HepG2 (cell line): ENCODE measurements at regions not wholly inside any gene's neighbourhood (a gene's known extent, or its start where the extent isn't known, plus 50 kb on each side); places are given as distances from the start of the nearest gene placed in this dataset.
"Not testable (repeated sequence)": the region's sequence is repeated elsewhere in the genome, so short reads cannot be mapped to it uniquely, and the experiment has no call there.

Experiments
- ATAC-seq: fragments of 200-7000 bp; cut with Tn5 transposase; 3 replicates; pipeline ENCODE4 v1.9.1; 2020; ENCODE audit warnings: mild to moderate bottlenecking, moderate library complexity
- BruUV-seq: library from RNA; stranded (reverse); fragments of 400-500 nt; replicated peaks from 2 replicates; lab custom pipeline; 2021; lab: Mats Ljungman, UMichigan
- CTCF ChIA-PET: fragments of 300-600 bp; formaldehyde crosslinking; extraction: SDS; loops from one replicate; lab custom pipeline; 2021; ENCODE audit warnings: low total read pairs, inconsistent platforms, low intra/inter-chr PET ratio; lab: Yijun Ruan, JAX
- POLR2A ChIA-PET: fragments of 350-600 bp; sonication (Branson Sonifier 250); formaldehyde crosslinking; loops from one replicate; lab custom pipeline; 2020; ENCODE audit warnings: antibody characterized with exemption, inconsistent platforms; lab: Yijun Ruan, JAX
- DNase-seq: peaks from one replicate; pipeline ENCODE4 v3.0.0-alpha.2; 2015; ENCODE audit warnings: low spot score
- FAIRE-seq: peaks from 3 replicates; lab custom pipeline; 2011; peaks lifted over from hg19 to GRCh38; lab: Jason Lieb, UNC
- H2AFZ ChIP-seq: one replicate; pipeline ENCODE4 v1.6.1; 2011; ENCODE audit warnings: low read length, inconsistent platforms
- H3K27ac ChIP-seq: fragments of 300-600 bp; 3 replicates; pipeline ENCODE4 v1.8.0; 2011; ENCODE audit warnings: mixed run types, mild to moderate bottlenecking, mixed read lengths, low read length, inconsistent platforms; ENCODE audit not compliant: insufficient read depth; ENCODE audit errors: extremely low read length
- H3K27me3 ChIP-seq, 2 experiments: fragments of 200-600 bp in 1 of 2; 2 replicates in 1 of 2; 3 replicates in 1 of 2; pipeline versions ENCODE4 v1.6.0 to v1.8.0; 2011; ENCODE audit warnings: low read length in 2 of 2, mild to moderate bottlenecking in 2 of 2, moderate library complexity in 2 of 2, inconsistent platforms in 1 of 2; ENCODE audit not compliant: insufficient read depth in 2 of 2, control insufficient read depth in 1 of 2
- H3K36me3 ChIP-seq, 2 experiments: fragments of 200-600 bp in 1 of 2; replicated peaks in 1 of 2; 2 replicates in 1 of 2; 3 replicates in 1 of 2; pipeline versions ENCODE4 v1.5.1 to v1.8.0; 2011; ENCODE audit warnings: low read length in 2 of 2, inconsistent platforms in 1 of 2; ENCODE audit not compliant: insufficient read depth in 2 of 2, control insufficient read depth in 1 of 2
- H3K4me1 ChIP-seq: 2 replicates; pipeline ENCODE4 v1.5.1; 2012; ENCODE audit warnings: low read length, inconsistent platforms; ENCODE audit not compliant: insufficient read depth
- H3K4me2 ChIP-seq: 2 replicates; pipeline ENCODE4 v1.6.0; 2011; ENCODE audit warnings: low read depth, low read length, inconsistent platforms
- H3K4me3 ChIP-seq, 3 experiments: fragments of 200-600 bp in 1 of 3; sonication (generic), shearing (Covaris generic) in 1 of 3; replicated peaks in 1 of 3; 2 replicates each; pipeline ENCODE4 v1.5.1; 2011 to 2016; ENCODE audit warnings: low read length in 3 of 3, inconsistent platforms in 2 of 3, low read depth in 2 of 3, mild to moderate bottlenecking in 2 of 3, control low read depth in 1 of 3, mixed read lengths in 1 of 3; ENCODE audit not compliant: insufficient read depth in 1 of 3
- H3K79me2 ChIP-seq: one replicate; pipeline ENCODE4 v1.6.1; 2011; ENCODE audit warnings: low read length, inconsistent platforms; ENCODE audit not compliant: insufficient read depth
- H3K9ac ChIP-seq: 2 replicates; pipeline ENCODE4 v1.6.0; 2011; ENCODE audit warnings: mild to moderate bottlenecking, low read depth, low read length, inconsistent platforms; ENCODE audit not compliant: insufficient read depth
- H3K9me3 ChIP-seq: 2 replicates; pipeline ENCODE4 v1.5.1; 2012; ENCODE audit warnings: mild to moderate bottlenecking, low read length
- H4K20me1 ChIP-seq: 2 replicates; pipeline ENCODE4 v1.6.0; 2011; ENCODE audit warnings: inconsistent platforms, mild to moderate bottlenecking, low read length, moderate library complexity; ENCODE audit not compliant: insufficient read depth
- ADNP ChIP-seq: sonication (generic); formaldehyde crosslinking; IDR thresholded peaks from 2 replicates; pipeline ENCODE4 v1.4.0; 2020; ENCODE audit warnings: missing genetic modification reagents
- EHMT2 ChIP-seq: fragments of 200-600 bp; sonication (generic); IDR thresholded peaks from 2 replicates; pipeline ENCODE4 v1.7.0; 2017; ENCODE audit warnings: antibody characterized with exemption, low read depth, low read length, borderline replicate concordance
- ETS1 ChIP-seq: sonication (generic); formaldehyde crosslinking; IDR thresholded peaks from 2 replicates; pipeline ENCODE4 v1.4.0; 2020; ENCODE audit warnings: missing genetic modification reagents
- GFI1 ChIP-seq: sonication (generic); formaldehyde crosslinking; IDR thresholded peaks from 2 replicates; pipeline ENCODE4 v1.5.0; 2020; ENCODE audit warnings: missing genetic modification reagents, mild to moderate bottlenecking, borderline replicate concordance
- HCFC1 ChIP-seq: fragments of 150-350 bp; IDR thresholded peaks from 2 replicates; pipeline ENCODE4 v1.6.1; 2014; ENCODE audit warnings: low read depth, low read length
- HDAC2 ChIP-seq: sonication (generic); formaldehyde crosslinking; IDR thresholded peaks from 2 replicates; pipeline ENCODE4 v1.4.0; 2020; ENCODE audit warnings: missing genetic modification reagents
- ISL2 ChIP-seq: sonication (generic); formaldehyde crosslinking; IDR thresholded peaks from 2 replicates; pipeline ENCODE4 v1.5.0; 2020; ENCODE audit warnings: missing genetic modification reagents
- NAIF1 ChIP-seq: sonication (generic); formaldehyde crosslinking; IDR thresholded peaks from 2 replicates; pipeline ENCODE4 v1.5.0; 2020; ENCODE audit warnings: mild to moderate bottlenecking, missing genetic modification reagents, borderline replicate concordance
- PHF20 ChIP-seq: sonication (generic); formaldehyde crosslinking; IDR thresholded peaks from 2 replicates; pipeline ENCODE4 v1.5.0; 2020; ENCODE audit warnings: mild to moderate bottlenecking, missing genetic modification reagents
- SNRNP70 ChIP-seq: fragments of 200-400 bp; formaldehyde crosslinking; IDR thresholded peaks from 2 replicates; pipeline ENCODE4 v1.6.1; 2017; ENCODE audit warnings: mild to moderate bottlenecking, low read depth, low read length, moderate library complexity
- ZC3H13 ChIP-seq: sonication (generic); formaldehyde crosslinking; IDR thresholded peaks from 2 replicates; pipeline ENCODE4 v1.8.1; 2023; ENCODE audit warnings: mild to moderate bottlenecking, missing genetic modification reagents, moderate library complexity
- ZFP36L2 ChIP-seq: sonication (generic); formaldehyde crosslinking; IDR thresholded peaks from 2 replicates; pipeline ENCODE4 v1.4.0; 2020; ENCODE audit warnings: missing genetic modification reagents
- ZFX ChIP-seq: sonication (generic); formaldehyde crosslinking; IDR thresholded peaks from 2 replicates; pipeline ENCODE4 v1.4.0; 2020; ENCODE audit warnings: mild to moderate bottlenecking, low read depth, missing genetic modification reagents, moderate library complexity
- ZNF292 ChIP-seq: sonication (generic); formaldehyde crosslinking; IDR thresholded peaks from 2 replicates; pipeline ENCODE4 v1.8.1; 2022; ENCODE audit warnings: mild to moderate bottlenecking, low read depth, missing genetic modification reagents, borderline replicate concordance
- ZNF33A ChIP-seq: sonication (generic); formaldehyde crosslinking; IDR thresholded peaks from 2 replicates; pipeline ENCODE4 v1.5.1; 2020; ENCODE audit warnings: missing genetic modification reagents, mild to moderate bottlenecking, moderate library complexity, borderline replicate concordance
- ZNF44 ChIP-seq: sonication (generic); formaldehyde crosslinking; IDR thresholded peaks from 2 replicates; pipeline ENCODE4 v1.5.1; 2020; ENCODE audit warnings: mild to moderate bottlenecking, missing genetic modification reagents
- ZNF691 ChIP-seq: sonication (generic); formaldehyde crosslinking; IDR thresholded peaks from 2 replicates; pipeline ENCODE4 v1.4.0; 2020; ENCODE audit warnings: missing genetic modification reagents, low read depth, mild to moderate bottlenecking, borderline replicate concordance
- ZNF775 ChIP-seq: sonication (generic); formaldehyde crosslinking; IDR thresholded peaks from 2 replicates; pipeline ENCODE4 v1.4.0; 2020; ENCODE audit warnings: missing genetic modification reagents, mild to moderate bottlenecking, moderate library complexity, borderline replicate concordance
- ZNF879 ChIP-seq: sonication (generic); formaldehyde crosslinking; IDR thresholded peaks from 2 replicates; pipeline ENCODE4 v1.8.1; 2023; ENCODE audit warnings: missing genetic modification reagents
- WGBS: methylation state at CpG from one replicate; pipeline ENCODE4 v1.1.6; 2017; ENCODE audit warnings: low lambda C conversion rate; 5-methylcytosine and 5-hydroxymethylcytosine counted together
- in situ Hi-C: cut with HindIII; loops from 2 replicates; pipeline ENCODE4 v1.10.0; 2017; ENCODE audit warnings: low pct_unique_long_range_greater_than_20kb; ENCODE audit not compliant: extremely low pct_ligation_motif_present
- intact Hi-C: fragments of 100-400 bp; cut with micrococcal nuclease; formaldehyde crosslinking; loops from one replicate; pipeline ENCODE4 v1.10.0; 2022; ENCODE audit not compliant: unreplicated experiment

- no peaks in the 10 kb centered on the region for H4K20me1 ChIP-seq
- no peaks in the 10 kb centered on the region for H3K79me2 ChIP-seq
- no peaks in the 10 kb centered on the region for H3K27me3 ChIP-seq
- H3K4me1 ChIP-seq, result no peaks in the 10 kb centered on the region
- POLR2A ChIA-PET, result no interaction called here
- CTCF ChIA-PET, result no interaction called here
- H3K27ac ChIP-seq, result no peak overlapping the region
- no peak overlapping the region for H2AFZ ChIP-seq
- no peak for ATAC-seq
- intact Hi-C loops, result no loop called here
- BruUV-seq, result no TSS peak
- TF ChIP-seq SNRNP70 (no peak), ZNF292 (CRISPR knock-in tag) (no peak), ISL2 (CRISPR knock-in tag) (no peak), ZNF775 (CRISPR knock-in tag) (no peak), ZNF33A (CRISPR knock-in tag) (no peak), PHF20 (CRISPR knock-in tag) (no peak), HDAC2 (CRISPR knock-in tag) (no peak), GFI1 (CRISPR knock-in tag) (no peak), ADNP (CRISPR knock-in tag) (no peak), ETS1 (CRISPR knock-in tag) (no peak), ZNF879 (no peak), ZFP36L2 (CRISPR knock-in tag) (no peak), ZC3H13 (no peak), ZFX (no peak), HCFC1 (no peak), EHMT2 (no peak), ZNF691 (no peak), NAIF1 (CRISPR knock-in tag) (no peak), ZNF44 (CRISPR knock-in tag) (no peak)
- WGBS, result 33% methylated on average over 4 of the region's 4 CpGs
- FAIRE-seq, result no peak
- no peak overlapping the region for H3K4me2 ChIP-seq
- no peak for DNase-seq
- H3K4me3 ChIP-seq, result no peak overlapping the region
- H3K9me3 ChIP-seq, result no peaks in the 10 kb centered on the region
- H3K36me3 ChIP-seq, result no peaks in the 10 kb centered on the region
- in situ Hi-C loops, result no loop called here
- H3K9ac ChIP-seq, result no peak overlapping the region
These were observed 80.8 kb upstream of the PPP1R12A start for GRCh38 chr12:80015660-80016059.

- POLR2A ChIA-PET, CTCF ChIA-PET, H3K4me3 ChIP-seq, BruUV-seq, H3K4me2 ChIP-seq, H2AFZ ChIP-seq, H3K36me3 ChIP-seq, intact Hi-C loops, H3K79me2 ChIP-seq, H3K27me3 ChIP-seq, H3K9ac ChIP-seq, ATAC-seq, H3K27ac ChIP-seq, DNase-seq, FAIRE-seq, H3K9me3 ChIP-seq, H4K20me1 ChIP-seq, in situ Hi-C loops: not testable (repeated sequence)
- H3K4me1 ChIP-seq, result peaks cover 12% of the 10 kb centered on the region
These were observed 68.8 kb upstream of the PPP1R12A start for GRCh38 chr12:80003744-80004143.
